ENCODE measurements at regions not wholly inside any gene's neighbourhood (a gene's known extent, or its start where the extent isn't known, plus 50 kb on each side); places are given as distances from the start of the nearest gene placed in this dataset.
A peak's percentile ranks its signal among the peaks of the same experiment; 100 is the strongest.
"Not testable (repeated sequence)": the region's sequence is repeated elsewhere in the genome, so short reads cannot be mapped to it uniquely, and the experiment has no call there.

GRCh38 chr6:14875481-14876063, 370.3 kb upstream of the JARID2 start:
- no peak for DNase-seq

GRCh38 chr6:14876778-14877613, 368.9 kb upstream of the JARID2 start:
- DNase-seq, result peak; percentile 15

- DNase-seq, result no peak
Observed at GRCh38 chr6:14877758-14878157, 368.1 kb upstream of the JARID2 start.

- DNase-seq, result no peak
Observed at GRCh38 chr6:14880052-14880451, 365.8 kb upstream of the JARID2 start.

- no peak for DNase-seq
Observed at GRCh38 chr6:14880677-14881076, 365.2 kb upstream of the JARID2 start.

DNA sequence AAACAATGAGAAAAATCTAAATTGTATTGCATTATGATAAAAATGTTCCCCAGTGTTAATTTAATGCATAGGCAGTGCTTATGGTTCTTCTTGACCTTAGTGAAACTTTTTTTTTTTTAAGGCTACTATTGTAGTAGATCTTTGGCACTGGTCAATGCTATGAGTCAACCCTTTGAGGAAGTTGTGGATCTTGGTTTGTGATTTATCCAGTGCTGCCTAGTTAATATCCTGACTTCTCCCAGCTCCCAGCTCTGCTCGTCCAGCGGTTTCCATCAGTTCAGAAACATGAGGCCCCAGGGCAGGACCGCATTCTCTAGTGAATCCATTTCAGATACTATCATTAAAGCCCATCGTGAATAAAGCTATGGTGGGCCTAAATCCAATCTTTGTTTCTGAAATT, 364.5 kb upstream of the JARID2 start:
- DNase-seq, result no peak

DNA sequence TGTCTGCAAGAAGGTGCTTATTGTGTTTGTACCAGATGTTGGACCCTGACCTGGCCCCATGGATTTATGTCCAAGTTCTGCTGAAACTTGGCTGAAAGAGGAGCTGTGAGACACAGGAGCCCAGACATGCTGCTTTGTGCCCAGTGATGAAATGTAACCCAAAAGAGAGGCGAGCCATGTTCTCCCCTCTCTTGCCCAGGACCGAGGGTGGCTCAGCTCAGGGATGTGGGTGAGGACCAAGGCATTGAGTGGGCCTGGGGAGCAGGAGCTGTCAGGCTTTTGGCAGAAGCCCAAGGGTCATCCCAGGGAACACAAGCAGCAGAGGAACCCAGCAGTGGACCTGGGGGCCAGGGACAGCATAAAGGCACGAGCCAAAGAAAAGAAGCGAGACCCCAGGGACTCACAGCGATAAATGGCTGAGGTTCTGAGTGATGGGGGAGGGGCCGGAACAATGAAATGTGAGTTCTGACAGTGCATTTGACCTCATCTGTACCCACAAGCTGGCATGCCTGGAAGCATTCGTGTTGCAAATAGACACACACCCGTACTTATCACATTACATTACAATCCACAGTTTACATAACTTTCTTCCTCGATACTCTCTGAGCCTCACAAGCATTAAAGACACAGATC, 363.4 kb upstream of the JARID2 start:
- DNase-seq, result no peak

DNA sequence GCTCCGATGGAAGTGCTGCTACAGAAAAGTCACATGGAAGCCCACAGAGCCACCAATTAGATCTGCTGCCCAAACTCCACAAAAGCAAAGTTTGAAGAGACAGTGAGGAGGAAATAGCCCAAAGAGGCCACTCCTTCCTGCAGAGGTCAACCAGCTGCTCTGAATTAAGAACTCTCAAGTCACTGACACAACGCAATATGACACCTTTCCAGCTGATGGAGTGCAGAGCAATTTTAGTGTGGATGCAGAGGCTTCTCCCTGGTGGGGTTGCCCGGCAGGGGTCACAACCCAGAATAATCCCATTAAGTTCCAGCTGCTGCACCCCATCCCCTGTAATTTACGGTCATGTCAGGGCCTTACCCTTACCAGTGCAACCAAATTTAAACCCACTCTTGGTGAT, 361.9 kb upstream of the JARID2 start:
- DNase-seq, result peak; percentile 11

DNA sequence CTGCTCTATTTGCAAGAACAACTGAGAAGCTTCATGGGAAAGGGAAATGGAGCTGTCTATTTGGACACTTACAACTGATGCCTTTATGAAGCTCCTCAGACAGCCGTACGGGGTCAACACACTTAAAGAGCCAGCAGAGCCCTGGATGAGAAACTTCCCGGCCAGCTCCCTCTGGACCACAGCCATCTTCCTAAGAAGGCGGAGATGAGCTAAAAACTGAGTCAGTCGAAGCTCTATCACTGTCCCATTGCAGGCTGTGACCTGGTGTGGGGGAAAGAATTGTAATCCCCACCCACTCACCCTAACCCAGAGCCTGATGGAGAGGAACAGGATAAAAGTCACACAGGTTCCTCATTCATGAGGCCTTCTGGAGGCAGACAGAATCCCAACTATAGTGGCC, 360.4 kb upstream of the JARID2 start:
- no peak for DNase-seq

DNA sequence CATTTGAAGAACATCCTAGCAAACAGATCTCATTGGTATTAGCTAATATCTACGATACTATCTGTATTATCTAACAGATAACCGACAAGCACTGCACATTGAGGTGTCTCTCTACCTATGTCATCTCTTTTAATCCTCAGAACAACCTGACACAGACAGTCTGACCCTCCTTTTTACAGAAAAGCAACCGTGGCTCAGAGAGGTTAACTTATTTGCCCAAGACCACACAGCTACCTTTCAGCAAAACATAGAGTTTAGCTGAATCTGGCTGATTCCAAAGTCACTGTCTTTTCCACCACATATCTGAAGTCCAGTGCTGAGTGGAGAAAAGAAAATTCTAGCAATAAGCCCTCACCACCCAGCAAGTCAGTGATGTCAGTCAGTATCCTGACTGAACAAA, 358.7 kb upstream of the JARID2 start:
- no peak for DNase-seq

DNA sequence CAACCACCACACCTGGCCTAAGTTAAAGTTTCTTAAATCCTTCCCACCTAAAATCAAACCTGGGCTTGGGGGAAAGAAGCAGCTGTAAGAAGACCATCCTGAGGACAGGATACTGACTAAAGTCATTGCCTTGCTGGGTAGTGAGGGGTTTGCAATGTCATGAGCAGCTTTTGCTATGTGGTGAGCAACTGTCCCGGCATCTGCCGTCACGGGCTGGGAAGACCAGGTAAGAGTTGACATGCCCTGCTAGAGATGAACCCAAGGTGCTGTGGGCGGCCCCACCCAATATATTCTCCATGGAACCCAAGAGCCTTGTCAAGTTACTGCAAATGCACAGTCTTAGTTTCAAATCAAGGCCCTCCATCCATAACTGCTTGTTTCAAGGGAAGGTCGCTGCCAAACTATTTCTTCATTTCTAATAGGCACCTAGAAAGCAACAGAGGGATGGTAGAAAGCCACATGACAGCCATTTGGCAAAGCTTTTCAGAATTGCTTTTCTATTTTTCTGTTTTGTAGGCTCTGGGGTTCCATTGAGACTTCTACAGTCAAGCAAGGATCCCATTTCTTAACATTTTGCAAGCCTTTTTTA, 357.8 kb upstream of the JARID2 start:
- no peak for DNase-seq

- no peak for DNase-seq
Observed at GRCh38 chr6:14888575-14889000, 357.3 kb upstream of the JARID2 start.

DNA sequence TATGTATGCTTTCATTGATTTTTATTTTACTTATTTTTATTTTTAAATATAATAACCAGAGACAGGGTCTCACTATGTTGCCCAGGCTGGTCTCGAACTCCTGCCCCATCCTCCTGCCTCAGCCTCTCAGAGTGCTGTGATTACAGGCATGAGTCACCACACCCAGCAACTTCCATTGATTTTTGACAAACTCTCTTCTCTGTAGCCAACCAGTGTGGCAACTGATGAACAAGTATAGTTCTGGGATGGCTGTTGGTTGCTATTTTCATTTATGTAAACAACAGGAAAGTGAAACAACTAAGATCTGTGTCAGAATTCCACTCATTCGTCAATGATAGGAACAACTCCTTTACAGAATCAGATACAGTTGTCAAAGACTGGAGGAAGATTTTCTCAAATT, 356.7 kb upstream of the JARID2 start:
- DNase-seq, result no peak

GRCh38 chr6:14889611-14890593, 356.0 kb upstream of the JARID2 start:
- no peak for DNase-seq

- DNase-seq, result not testable (repeated sequence)
Observed at GRCh38 chr6:14891820-14892375, 354.0 kb upstream of the JARID2 start.

GRCh38 chr6:14894105-14894504, 351.8 kb upstream of the JARID2 start:
- DNase-seq, result no peak

DNA sequence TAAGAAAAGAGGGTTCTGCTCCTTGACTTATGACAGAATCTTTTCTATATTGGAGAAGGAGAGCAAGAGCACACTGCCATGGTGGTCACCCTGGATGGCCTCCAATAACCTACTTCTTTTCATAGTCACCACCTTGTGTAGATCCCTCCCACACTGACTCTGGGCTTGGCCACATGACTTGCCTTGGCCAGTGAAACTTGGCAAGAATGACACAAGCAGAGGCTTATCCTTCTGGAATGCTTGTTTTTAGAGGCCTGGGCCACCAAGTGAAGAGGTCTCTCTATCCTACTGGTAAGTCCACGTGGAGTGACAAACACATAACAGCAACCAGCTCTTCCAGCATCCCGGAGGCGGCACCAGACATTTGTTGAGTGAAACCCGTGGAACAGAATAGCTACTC, 349.4 kb upstream of the JARID2 start:
- no peak for DNase-seq

DNA sequence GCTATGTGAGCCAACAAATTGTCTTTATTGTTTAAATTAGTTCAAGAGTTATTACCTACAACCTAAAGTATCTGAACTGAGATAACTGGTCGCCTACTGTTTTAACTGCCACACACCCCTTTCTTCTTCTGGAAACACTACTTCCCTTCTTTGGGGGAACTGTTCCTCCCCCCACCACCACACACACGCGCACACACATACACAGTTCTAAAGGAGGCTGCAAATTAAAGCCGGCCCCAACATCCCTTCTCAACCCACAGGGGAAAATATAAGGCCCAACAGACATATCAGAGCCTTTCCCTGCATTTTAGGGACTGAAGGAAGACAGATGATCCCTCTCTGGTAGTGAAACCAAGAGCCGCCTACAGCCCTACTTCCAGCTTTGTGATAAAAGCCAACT, 348.0 kb upstream of the JARID2 start:
- DNase-seq, result no peak

DNA sequence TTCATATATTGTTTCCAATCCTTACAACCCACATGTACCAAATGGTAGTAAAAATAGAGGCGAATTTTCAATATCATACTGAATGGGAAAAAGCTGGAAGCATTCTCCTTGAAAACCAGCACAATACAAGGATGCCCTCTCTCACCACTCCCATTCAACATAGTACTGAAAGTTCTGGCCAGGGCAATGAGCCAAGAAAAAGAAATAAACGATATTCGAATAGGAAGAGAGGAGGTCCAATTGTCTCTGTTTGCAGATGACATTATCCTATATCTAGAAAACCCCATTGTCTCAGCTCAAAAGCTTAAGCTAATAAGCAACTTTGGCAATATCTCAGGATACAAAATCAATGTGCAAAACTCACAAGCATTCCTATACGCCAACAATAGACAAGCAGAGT, 346.4 kb upstream of the JARID2 start:
- not testable (repeated sequence) for DNase-seq

- no peak for DNase-seq
Observed at GRCh38 chr6:14900919-14901318, 344.9 kb upstream of the JARID2 start.

GRCh38 chr6:14903176-14904038, 342.5 kb upstream of the JARID2 start:
- peak; percentile 88 for DNase-seq
